ENCODE measurements at regions not wholly inside any gene's neighbourhood (a gene's known extent, or its start where the extent isn't known, plus 50 kb on each side); places are given as distances from the start of the nearest gene placed in this dataset.

DNA sequence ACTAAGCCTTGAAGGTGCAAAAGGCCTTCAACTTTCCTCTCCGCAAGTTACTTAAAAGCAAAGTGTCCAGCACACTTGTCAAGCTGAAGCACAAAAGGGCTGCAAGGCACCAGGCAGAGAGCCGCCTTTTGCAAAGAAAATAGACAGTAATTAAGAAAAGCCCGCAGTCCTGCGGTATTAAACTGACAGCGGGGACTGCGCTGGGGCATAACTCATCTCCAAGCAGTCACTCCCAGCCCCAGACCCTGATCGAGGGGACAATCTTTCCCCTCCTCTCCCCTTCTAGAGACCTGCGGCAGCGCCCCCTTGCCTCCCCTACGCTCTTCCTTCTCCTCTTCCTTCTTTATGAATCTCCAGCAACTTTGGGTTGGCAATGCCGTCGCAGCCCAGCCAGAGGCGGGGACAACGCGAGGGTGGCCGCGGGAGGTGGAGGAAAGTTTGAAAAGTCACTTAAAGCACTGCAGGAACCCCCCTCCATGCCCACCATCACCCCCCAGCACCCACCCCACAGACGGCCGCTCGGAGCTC, 200.9 kb upstream of the CAND1 start:
- TF ChIP-seq, protein P1, sequence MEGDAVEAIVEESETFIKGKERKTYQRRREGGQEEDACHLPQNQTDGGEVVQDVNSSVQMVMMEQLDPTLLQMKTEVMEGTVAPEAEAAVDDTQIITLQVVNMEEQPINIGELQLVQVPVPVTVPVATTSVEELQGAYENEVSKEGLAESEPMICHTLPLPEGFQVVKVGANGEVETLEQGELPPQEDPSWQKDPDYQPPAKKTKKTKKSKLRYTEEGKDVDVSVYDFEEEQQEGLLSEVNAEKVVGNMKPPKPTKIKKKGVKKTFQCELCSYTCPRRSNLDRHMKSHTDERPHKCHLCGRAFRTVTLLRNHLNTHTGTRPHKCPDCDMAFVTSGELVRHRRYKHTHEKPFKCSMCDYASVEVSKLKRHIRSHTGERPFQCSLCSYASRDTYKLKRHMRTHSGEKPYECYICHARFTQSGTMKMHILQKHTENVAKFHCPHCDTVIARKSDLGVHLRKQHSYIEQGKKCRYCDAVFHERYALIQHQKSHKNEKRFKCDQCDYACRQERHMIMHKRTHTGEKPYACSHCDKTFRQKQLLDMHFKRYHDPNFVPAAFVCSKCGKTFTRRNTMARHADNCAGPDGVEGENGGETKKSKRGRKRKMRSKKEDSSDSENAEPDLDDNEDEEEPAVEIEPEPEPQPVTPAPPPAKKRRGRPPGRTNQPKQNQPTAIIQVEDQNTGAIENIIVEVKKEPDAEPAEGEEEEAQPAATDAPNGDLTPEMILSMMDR (IDR thresholded peaks at IDR 0.05), result no peak
- no peak for TF ChIP-seq POLR2A (IDR thresholded peaks at IDR 0.05)
- no peak for TF ChIP-seq EP300 (IDR thresholded peaks at IDR 0.05)

Measured in tibial nerve (tissue), 4 donors.